ENCODE measurements at regions not wholly inside any gene's neighbourhood (a gene's known extent, or its start where the extent isn't known, plus 50 kb on each side); places are given as distances from the start of the nearest gene placed in this dataset.

GRCh38 chr3:80553211-80553610, 785.4 kb upstream of the ROBO1 start:
- no peak overlapping the region for H3K27ac ChIP-seq
- H3K9me3 ChIP-seq = no peaks in the 10 kb centered on the region
- 71 to 80% (median 74%) methylated on average over 4 of the region's 4 CpGs for WGBS, 4 donors
- ATAC-seq (no peak), DNase-seq (no peak)
- no peak for TF ChIP-seq POLR2A (IDR thresholded peaks at IDR 0.05)
- TF ChIP-seq CTCF (IDR thresholded peaks at IDR 0.05) = no peak
- no peaks in the 10 kb centered on the region for H3K27me3 ChIP-seq
- H3K36me3 ChIP-seq = no peaks in the 10 kb centered on the region
- no peak overlapping the region for H3K4me3 ChIP-seq
- intact Hi-C loops (cut with DNase I) = no loop called here
- H3K4me1 ChIP-seq = no peaks in the 10 kb centered on the region

- H3K9me3 ChIP-seq = no peaks in the 10 kb centered on the region
- no peak overlapping the region for H3K4me3 ChIP-seq
- no peaks in the 10 kb centered on the region for H3K27me3 ChIP-seq
- intact Hi-C loops (cut with DNase I) = no loop called here
- DNase-seq (no peak), ATAC-seq (no peak)
- no peak for TF ChIP-seq CTCF (IDR thresholded peaks at IDR 0.05)
- no peak for TF ChIP-seq POLR2A (IDR thresholded peaks at IDR 0.05)
- no peaks in the 10 kb centered on the region for H3K36me3 ChIP-seq
- H3K27ac ChIP-seq = no peak overlapping the region
- WGBS, 4 donors = 63 to 77% (median 70%) methylated on average over 5 of the region's 5 CpGs
- H3K4me1 ChIP-seq = no peaks in the 10 kb centered on the region
Observed at GRCh38 chr3:80550174-80550573, 782.4 kb upstream of the ROBO1 start.

DNA sequence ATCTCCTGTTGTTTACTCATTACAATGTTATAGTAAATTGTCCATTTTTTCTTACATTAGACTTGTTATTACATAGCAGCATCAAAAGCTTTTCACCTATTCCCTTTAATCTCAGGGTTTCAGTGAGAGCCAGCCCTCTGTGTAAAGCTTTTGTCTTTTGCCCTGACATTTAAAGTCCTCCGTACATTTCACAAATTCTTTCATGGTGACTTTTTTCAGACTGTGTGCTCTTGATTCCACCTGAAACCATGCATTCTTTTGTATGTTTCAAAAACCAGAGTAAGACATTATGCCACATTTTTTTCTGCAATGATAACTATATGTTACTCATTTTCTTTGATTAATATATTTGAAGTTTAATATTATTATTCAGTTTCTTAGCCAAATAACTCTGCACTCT, 781.4 kb upstream of the ROBO1 start:
- ATAC-seq = no peak
- TF ChIP-seq CTCF (IDR thresholded peaks at IDR 0.05) (no peak), POLR2A (IDR thresholded peaks at IDR 0.05) (no peak)
- intact Hi-C loops (cut with DNase I) = no loop called here
- 69 to 79% (median 74%) methylated on average over 1 of the region's 1 CpG for WGBS, 4 donors
- no peaks in the 10 kb centered on the region for H3K36me3 ChIP-seq
- no peaks in the 10 kb centered on the region for H3K4me1 ChIP-seq
- no peak overlapping the region for H3K4me3 ChIP-seq
- no peak for DNase-seq
- no peaks in the 10 kb centered on the region for H3K9me3 ChIP-seq
- H3K27ac ChIP-seq = no peak overlapping the region
- no peaks in the 10 kb centered on the region for H3K27me3 ChIP-seq

DNA sequence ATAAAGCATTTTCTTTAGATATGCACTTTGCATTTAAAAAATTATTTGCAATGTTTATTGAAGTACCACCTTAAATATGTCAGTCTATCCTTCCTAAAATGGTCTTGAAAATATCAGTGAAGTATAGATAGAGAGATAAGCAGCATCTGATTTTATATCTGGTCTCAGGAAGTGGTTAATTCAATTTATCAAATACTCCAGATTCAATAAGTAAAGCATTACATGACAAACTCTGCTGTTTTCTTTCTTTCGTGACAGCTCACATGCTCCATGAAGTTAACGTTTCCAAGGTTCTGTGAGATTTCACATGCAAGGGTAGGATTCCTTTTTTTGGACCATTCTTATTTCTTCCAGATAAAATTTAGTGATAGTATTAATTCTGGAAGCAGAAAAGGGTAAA, 775.4 kb upstream of the ROBO1 start:
- no peak overlapping the region for H3K27ac ChIP-seq
- no peak overlapping the region for H3K4me3 ChIP-seq
- no peaks in the 10 kb centered on the region for H3K36me3 ChIP-seq
- WGBS, 4 donors = 79 to 86% (median 84%) methylated on average over 2 of the region's 2 CpGs
- TF ChIP-seq POLR2A (IDR thresholded peaks at IDR 0.05) = no peak
- no peak for TF ChIP-seq CTCF (IDR thresholded peaks at IDR 0.05)
- no peaks in the 10 kb centered on the region for H3K4me1 ChIP-seq
- peaks cover 0 to 5% (median 0%) of the 10 kb centered on the region in 12 donors for H3K9me3 ChIP-seq
- DNase-seq (no peak), ATAC-seq (no peak)
- H3K27me3 ChIP-seq = no peaks in the 10 kb centered on the region
- intact Hi-C loops (cut with DNase I) = no loop called here

All from heart left ventricle (tissue), 16 donors.